ENCODE measurements at regions not wholly inside any gene's neighbourhood (a gene's known extent, or its start where the extent isn't known, plus 50 kb on each side); places are given as distances from the start of the nearest gene placed in this dataset.

DNA sequence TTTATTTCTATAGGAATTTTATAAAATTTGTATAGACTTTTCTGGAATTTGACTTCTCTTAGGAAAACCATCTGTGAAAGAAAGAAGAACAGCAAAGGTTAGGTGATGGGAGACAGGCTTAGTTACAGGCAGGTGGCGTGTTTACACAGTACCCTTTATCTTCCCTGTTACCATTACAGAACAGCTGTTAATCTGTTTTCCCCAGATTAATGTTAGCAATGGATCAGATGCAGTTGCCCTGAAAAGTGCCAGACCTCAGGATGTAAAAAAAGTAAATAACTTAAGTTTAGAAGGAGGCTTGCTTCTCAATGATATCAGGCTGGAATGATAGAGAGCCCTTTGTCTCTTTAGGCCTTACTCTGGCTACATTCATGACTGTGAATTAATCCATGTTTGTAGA lies 1186.5 kb upstream of the TENM4 start:
- DNase-seq: no peak

DNA sequence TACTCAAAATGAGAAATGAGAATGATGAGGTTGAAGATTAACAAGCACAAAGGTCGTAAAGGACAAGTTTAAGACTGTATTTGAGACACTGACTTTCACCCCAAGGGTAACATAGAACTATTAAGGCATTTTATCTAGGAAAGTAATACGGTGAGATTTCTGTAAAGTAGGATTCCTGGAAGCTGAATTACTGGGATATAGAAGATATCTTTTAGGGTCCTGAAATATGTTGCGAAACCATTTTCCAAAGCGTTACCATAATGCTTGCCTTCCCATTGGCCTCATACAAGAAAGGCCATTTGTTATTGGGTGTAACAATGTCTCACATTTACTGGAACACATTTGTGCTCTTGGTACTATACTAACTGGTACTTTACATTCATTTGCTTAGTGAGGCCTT lies 1185.9 kb upstream of the TENM4 start:
- no peak for DNase-seq

DNA sequence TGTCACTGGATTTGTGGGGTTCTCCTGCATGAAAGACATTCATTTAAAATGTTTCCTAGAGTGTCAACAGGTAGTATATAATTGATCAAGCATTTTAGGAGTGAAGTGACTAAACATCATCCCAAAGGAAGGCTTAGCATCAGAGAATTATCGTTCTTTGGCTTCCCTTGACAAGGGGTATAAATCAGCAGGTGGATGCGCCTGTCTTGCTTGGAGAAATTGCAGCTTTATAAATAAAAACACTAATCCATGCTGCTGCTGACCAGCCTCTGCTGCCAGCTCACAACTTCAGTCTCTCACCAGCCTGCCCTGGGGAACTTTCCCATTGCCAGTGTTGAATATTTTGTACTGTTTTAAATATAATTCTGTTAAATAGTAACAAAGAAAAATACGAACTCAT lies 1184.7 kb upstream of the TENM4 start:
- no peak for DNase-seq

GRCh38 chr11:80621871-80622270 lies 1181.0 kb upstream of the TENM4 start:
- no peak for DNase-seq

DNA sequence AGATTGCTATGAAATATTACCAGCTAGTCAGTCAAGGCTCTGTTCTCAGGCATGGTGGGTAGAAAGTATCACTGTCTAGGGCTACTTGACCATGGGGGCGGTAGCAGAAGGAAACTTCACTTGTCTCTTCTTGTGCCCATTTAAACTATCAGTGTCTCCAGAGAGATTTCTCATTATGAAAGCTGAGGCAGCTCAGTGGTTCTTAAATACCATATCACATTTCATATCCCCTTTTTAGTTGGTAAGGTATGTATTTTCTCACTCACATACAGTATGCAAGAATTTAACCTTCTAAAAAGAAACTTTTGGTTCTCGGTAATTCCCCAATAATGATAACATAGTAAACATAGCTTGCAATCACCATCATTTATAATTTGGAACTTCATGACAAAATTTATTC lies 1180.0 kb upstream of the TENM4 start:
- no peak for DNase-seq

DNA sequence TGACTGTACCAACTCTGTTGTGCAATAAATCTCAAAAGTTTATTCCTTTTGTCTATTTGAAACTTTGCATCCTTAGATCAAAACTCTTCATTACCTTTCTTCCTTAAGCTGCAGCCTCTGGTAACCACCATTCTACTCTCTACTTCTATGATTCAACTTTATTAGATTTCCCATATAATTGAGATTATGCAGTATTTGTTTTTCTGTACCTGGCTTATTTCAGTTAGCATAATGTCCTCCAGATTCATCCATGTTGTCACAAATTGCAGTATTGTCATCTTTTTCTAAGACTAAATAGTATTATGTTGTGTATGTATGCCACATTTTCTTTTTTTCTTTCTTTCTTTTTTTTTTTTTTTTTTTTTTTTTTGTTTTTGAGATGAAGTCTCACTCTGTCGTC lies 1176.3 kb upstream of the TENM4 start:
- no peak for DNase-seq

- no peak for DNase-seq
Measured at GRCh38 chr11:80616070-80616800, 1175.4 kb upstream of the TENM4 start.

DNA sequence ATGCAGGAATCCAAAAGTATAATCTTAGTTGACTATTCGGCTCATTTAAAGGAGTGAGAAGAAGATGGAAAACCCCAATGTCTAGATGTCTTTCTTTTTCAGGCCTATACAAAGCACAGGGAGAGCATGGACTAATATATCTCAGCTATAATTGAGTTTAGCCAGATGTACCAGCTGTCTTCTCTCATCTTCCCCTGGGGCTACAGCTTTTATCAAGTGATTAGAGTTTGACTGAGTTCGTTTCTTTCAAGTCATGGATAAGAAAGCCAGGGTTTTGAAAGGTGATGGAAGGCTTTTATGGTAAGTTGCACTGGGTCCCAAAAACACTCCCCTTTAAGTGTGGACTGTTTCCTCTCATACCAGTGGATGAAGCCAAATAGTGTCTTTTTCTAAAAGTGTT lies 1172.8 kb upstream of the TENM4 start:
- DNase-seq: no peak

- no peak for DNase-seq
Measured at GRCh38 chr11:80610516-80610915, 1169.7 kb upstream of the TENM4 start.

DNA sequence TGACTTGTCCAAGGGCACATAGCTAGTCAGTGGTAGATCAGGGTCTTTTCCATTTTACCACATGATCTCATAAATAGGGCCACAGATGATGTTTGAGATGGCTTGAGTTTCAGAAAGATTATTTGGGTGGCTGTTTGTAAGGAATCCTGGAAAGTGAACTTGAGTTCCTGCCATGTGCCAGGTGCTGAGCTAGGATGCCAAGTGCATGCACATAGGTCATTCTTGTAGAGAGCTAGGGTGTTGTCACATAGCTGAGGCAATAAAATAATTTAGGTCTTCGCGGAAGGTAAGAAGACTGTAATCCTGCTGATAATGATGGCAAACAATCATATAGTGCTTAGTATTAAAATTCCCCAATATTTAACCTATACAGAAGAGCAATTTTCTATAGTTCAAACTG lies 1162.6 kb upstream of the TENM4 start:
- DNase-seq: no peak

GRCh38 chr11:80598905-80599304 lies 1158.1 kb upstream of the TENM4 start:
- DNase-seq: no peak

DNA sequence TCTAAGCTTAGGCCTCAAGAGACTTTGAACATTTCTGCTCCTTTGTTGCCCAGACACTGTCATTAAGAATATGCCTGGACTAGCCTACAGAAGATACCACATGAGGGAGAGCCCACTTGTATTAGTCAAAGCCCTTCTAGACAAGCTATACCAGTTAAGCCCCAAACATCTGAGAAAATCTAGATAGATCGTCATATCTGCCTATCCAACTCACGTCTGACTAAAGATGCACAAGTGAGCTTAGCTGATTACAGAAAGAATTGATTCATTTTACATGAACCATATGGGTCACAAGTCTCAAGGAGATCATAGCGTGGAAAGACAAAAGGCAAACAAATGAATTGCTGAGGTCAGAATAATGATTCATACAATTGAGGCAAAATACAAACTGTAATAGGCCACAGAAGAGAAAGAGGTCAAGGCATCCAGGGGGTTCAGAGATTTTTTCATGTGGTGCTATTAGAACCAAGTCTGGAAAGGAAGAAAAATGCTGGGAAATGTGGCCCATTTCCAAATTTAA lies 1155.5 kb upstream of the TENM4 start:
- DNase-seq: no peak

GRCh38 chr11:80595011-80595410 lies 1154.2 kb upstream of the TENM4 start:
- DNase-seq: no peak

DNA sequence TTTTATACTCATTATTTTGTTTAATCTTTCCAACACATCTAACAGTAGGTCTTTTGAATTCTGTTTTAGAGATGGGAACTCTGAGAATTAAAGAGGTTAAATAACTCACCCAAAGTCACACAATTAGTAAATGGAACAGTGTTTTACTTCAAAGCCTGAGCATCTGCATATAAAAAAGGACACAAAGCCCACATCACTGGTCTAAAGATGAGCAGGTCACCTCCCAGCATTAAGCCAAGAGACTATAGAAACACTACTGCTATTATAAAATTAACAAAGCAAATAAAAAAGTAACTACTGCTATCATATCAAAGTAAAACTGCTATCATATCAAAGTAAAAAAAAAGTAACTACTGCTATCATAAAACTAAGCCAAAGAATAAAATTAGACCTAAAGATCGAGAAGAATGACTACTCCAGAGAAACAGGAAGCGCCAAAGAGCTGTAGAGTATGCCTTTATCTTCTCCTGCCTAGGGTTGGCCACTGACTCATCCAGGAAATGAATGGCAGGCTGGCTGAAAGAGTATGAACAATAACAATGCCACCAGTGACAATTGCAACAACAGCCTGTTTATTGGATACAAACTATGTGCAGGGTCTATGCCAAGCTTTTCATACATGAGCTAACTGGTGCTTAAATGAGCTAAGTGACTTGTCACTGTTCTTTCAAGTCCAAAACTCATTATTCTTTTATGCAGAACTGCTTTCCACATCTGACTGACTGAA lies 1153.0 kb upstream of the TENM4 start:
- DNase-seq: no peak

DNA sequence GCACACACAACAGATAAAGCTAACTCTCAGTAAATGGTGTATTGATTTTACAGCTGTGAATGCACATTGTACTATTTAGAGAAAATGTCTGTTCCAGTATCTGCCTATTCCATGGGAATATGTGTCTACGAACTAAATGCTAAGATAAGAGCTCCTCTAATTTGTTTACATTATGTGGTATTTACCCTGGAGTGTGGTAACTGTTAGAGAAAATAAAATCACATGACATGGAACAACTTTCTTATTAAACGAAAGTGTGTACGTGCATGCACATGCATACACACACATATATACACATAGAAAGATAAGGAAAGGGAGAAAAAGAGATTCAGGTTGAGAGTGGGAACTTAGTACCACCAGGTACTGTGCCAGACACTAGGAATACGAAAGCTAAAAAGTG lies 1151.7 kb upstream of the TENM4 start:
- DNase-seq: no peak

DNA sequence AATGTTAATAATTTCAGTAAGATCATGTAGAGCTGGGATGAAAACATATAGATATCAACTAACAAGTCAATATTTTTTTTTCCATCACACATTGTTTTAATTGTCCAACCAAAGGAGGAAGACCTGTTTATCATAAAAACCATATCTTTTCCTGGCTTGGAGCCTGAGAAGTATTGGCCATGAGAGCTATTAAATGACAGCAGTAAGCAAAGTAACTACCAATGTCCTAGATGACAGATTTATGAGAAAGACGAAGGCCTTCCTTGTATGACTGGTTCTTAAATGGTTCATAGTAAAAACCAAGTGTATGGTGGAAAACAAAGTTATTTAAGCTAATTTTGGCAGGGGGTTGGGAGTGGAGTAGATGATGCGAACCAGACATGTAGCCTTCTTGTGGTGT lies 1147.1 kb upstream of the TENM4 start:
- DNase-seq: no peak

- no peak for DNase-seq
Measured at GRCh38 chr11:80586464-80586863, 1145.6 kb upstream of the TENM4 start.

- no peak for DNase-seq
Measured at GRCh38 chr11:80584661-80585060, 1143.8 kb upstream of the TENM4 start.

DNA sequence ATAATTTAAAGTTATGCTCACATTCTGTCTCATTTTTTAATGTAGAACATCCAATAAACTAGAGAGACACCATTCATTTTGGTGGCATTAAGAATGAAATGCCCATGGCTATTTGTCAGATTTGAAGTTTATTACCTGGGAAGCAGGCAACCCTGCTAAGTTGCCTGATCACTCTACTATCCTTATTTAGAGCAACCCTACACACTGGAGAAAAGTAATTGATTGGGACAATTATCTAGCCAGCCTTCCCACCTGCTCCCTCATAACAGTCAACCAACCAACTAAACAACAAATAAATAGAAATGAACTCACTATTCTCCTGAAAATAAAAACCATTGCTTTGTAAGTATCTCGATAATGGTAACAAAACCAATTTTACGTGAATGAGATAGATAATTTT lies 1129.0 kb upstream of the TENM4 start:
- DNase-seq: no peak

GRCh38 chr11:80565231-80565630 lies 1124.4 kb upstream of the TENM4 start:
- DNase-seq: no peak

GRCh38 chr11:80562523-80563125 lies 1121.8 kb upstream of the TENM4 start:
- DNase-seq: no peak

- DNase-seq: no peak
Measured at GRCh38 chr11:80559942-80560341, 1119.1 kb upstream of the TENM4 start.

DNA sequence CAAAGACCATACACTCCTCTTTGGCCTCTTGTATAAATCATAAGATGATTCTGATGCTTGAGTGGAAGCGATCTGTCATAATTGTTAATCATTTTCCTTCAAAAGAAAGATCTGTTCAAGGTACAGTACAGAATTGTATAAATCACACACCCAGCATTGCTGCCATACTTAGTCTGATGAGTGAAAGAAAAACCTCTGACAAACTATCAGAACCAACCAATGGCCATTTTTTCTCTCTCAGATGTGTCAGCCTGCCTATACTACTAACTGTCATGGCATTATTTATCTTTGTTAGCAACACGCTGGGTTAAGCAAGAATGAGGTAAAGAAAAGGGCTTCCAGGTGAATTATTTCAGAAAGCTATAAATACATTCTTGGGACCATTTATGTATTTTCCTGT lies 1112.7 kb upstream of the TENM4 start:
- no peak for DNase-seq

DNA sequence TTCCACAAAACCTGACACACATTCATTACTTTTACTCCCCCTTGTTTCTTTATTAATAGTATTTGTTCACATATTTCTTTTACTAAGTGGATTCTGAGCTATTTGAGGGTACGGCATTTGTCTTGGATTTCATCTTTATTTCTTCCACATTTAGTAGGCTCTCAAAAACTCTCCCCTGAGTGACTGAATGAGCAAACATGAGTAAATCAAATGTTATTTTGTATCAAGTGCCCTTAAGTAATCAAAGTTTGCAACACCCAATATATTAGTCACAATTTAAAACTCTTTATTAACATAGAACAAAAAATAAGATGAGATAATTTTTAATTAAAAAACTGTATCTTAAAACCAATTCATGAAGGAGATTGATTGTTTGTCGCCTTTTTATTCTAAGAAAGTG lies 1101.9 kb upstream of the TENM4 start:
- DNase-seq: no peak
